ENCODE measurements at regions not wholly inside any gene's neighbourhood (a gene's known extent, or its start where the extent isn't known, plus 50 kb on each side); places are given as distances from the start of the nearest gene placed in this dataset.

GRCh38 chr20:61048302-61048701 lies 203.8 kb upstream of the CDH4 start:
- DNase-seq (ENCODE audit: missing footprints): no peak
- intact Hi-C loops (cut with DNase I): no loop called here
- no peak for ATAC-seq

DNA sequence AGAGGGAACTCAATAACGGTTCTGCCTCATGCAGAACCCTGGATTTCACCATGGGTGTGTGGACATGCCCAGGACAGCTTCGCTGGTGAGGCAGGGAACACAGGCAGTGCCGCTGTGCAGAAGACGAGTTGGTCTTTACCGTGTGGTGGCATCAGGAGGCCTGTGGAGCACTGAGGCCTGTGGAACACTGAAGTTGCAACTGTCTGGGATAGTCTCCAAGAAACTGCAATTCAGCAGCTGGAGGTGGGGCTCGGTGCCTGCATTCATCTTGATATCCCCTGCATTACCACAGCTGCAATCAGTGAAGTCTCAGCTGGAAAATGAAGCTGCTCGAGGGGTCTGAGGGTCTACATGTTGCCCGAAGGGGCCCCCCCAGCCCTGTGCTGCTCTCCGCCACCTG lies 202.4 kb upstream of the CDH4 start:
- no peak for ATAC-seq
- intact Hi-C loops (cut with DNase I): no loop called here
- no peak for DNase-seq (ENCODE audit: missing footprints)

DNA sequence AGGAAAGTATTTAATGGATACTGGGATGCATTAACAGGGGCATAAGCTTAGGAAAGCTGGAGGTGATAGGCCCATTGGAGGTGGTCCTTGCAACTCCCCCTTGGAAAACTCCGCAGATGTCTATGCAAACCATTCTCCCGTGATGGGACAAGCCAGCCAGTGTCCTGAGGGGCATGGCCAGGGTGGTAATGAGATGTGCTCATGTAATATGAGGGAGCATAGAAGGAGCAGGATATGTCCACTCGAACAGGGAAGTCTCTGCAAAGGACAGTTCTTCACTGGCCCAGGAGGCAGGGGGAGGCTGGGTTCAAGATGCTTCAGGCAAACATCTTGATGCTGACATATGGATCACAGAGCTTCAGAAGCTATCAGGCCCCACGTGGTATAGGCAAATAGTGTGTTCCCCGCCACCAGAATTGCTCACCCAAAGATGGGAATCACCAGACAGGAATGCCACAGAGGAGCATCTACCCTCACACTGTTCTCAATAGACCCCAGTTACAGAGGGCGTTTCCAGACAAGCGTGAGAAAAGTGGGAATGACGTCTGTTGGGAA lies 201.6 kb upstream of the CDH4 start:
- no peak for ATAC-seq
- intact Hi-C loops (cut with DNase I): no loop called here
- DNase-seq (ENCODE audit: missing footprints): no peak

DNA sequence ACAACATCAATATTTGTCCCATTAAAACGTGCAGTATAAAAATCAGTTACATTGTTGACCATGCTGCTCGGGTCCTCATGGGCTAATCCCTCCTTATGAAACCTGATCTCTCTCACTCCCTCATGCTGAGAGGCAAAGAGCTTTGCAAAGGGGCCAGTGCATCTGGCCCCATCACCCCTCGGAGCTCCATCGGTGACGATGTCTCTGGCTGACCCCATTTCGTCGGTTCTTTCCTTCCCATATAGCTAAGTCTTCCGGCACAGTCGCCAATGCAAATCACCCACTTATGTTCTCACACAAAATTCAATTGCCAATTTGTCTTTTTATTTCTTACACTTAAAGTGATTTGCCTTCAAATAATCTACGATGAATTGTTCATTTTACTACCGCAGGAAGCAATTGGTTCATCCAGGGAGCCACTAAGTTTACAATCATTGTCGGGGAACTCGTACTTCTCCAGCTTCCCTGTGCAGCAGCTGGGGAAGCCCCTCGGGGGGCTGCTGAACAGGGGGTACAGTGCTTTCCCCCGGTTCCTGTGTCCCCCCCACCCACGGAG lies 199.8 kb upstream of the CDH4 start:
- ATAC-seq: no peak
- no peak for DNase-seq (ENCODE audit: missing footprints)
- intact Hi-C loops (cut with DNase I): no loop called here

GRCh38 chr20:61052776-61053442 lies 199.2 kb upstream of the CDH4 start:
- DNase-seq (ENCODE audit: missing footprints): no peak
- ATAC-seq: no peak
- intact Hi-C loops (cut with DNase I): no loop called here

- intact Hi-C loops (cut with DNase I): no loop called here
- DNase-seq (ENCODE audit: missing footprints): no peak
Measured at GRCh38 chr20:61053487-61053886, 198.6 kb upstream of the CDH4 start.

DNA sequence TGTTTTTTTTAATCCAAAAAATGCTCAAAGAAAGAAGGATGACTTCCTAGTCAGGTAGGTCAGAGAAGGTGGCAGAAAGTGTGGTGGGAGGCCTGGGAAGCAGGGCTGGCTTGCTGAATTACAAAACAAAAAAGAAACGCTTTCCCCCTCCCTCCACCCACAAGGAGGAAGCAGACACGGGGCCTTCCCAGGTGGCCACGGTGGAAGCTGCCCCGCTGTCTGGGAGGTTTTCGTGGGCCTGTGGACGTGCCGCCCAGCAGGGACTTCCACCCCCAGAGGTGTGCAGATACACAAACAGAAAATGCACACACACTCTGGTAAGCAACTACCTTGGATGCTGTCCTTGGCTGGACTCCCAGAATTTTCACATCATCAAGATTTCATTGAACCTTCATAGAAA lies 198.2 kb upstream of the CDH4 start:
- ATAC-seq (no peak), DNase-seq (ENCODE audit: missing footprints) (no peak)
- intact Hi-C loops (cut with DNase I): no loop called here

More at GRCh38 chr20:61053487-61053886, 198.6 kb upstream of the CDH4 start:
- no peak for ATAC-seq

DNA sequence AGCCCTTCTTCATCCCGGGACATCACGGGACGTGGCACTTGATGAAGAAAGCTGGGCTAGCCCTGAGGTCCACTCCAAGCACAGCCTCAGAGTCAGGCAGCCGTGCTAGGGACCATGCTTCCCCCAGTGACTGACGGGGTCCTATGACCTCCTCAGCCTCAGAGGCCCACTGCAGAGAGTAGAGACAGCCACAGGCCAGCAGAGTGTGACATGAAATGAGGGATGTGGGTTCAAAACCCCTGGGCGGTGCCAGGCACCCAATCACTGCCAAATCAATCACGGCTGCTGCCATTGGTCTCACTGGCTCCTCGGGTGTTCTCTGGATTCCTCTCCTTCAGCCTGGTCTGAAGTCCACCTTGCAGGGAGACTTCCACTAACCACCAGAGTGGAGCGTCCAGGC lies 197.7 kb upstream of the CDH4 start:
- intact Hi-C loops (cut with DNase I): no loop called here
- DNase-seq (ENCODE audit: missing footprints): no peak
- no peak for ATAC-seq

DNA sequence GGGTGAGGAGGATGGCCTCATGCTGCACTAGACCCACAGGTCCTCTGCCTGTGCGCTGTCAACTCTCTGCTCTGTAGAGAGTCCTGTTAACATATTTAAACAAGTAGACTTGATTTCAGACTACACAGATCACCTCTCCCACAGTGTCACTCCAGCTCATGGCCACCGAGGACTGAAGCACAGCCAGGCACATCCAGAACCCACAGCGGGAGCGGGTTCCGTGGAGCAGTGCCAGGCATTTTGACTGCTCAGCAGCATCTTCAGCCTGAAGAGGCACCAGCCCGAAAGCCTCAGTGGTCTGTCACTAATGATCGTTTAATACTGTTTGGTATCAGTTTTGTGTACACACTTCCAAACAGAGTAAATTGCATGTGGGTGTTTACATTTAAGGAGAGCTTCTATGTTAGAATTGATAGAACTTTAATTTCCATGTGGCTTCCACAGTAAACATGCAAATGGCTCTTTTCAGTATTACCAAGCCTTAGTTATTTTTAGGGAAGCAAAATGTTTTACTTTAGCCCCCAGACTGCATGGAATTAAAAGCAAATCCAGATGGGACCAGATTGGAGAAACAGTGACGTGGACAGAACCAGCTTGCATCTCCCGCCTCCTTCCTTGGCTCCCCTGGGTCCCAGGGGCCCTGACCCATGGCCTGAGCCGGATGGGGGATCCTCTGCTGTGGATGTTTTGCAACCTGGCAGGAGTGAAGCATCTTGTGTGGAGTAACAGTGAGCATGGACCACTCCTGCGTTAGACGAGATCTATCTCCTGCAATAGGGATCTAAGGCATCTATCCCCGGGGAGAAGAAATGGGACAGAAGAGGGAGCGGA lies 196.7 kb upstream of the CDH4 start:
- ATAC-seq (no peak), DNase-seq (ENCODE audit: missing footprints) (no peak)
- intact Hi-C loops (cut with DNase I): no loop called here

GRCh38 chr20:61056116-61056515 lies 195.9 kb upstream of the CDH4 start:
- no peak for ATAC-seq
- DNase-seq (ENCODE audit: missing footprints): no peak
- intact Hi-C loops (cut with DNase I): no loop called here

DNA sequence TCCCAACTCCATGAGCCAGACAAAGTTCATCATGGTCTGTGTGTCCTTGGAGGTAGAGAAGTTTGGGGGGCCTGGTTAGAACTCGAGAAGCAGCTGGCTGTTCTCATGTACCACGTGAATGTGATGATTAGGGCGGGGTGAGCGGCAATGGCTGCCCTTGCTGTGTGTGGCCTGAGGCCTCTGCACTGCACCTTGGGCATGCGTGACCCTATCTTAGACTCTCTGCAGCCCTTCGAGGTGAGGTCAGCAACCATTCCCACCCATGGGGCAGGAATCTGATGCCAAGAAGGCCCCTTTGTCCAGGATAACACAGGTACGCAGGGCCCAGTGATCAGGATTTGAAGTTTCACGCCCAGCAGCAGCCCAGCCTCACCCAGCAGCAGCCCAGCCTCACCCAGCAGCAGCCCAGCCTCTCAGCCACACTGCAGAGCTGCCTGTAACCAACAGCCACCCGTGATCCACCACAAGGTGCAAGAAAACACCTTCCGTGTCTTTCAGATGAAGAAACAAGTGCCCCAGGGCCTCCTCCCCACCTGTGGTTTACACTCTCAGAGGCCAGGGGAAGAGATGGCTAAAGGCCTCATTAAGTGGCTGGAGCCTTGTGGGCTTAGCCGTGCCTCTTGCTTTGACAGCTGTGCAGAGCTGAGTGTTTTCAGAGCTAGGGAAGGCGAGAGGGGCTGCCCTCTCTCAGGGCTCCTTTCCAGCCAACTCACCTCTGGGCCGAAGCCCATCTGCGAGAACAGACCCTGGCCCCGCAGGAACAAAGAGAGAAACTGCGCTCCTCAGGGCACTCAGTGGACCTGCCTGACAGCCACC lies 195.2 kb upstream of the CDH4 start:
- intact Hi-C loops (cut with DNase I): no loop called here
- DNase-seq (ENCODE audit: missing footprints) (no peak), ATAC-seq (no peak)

DNA sequence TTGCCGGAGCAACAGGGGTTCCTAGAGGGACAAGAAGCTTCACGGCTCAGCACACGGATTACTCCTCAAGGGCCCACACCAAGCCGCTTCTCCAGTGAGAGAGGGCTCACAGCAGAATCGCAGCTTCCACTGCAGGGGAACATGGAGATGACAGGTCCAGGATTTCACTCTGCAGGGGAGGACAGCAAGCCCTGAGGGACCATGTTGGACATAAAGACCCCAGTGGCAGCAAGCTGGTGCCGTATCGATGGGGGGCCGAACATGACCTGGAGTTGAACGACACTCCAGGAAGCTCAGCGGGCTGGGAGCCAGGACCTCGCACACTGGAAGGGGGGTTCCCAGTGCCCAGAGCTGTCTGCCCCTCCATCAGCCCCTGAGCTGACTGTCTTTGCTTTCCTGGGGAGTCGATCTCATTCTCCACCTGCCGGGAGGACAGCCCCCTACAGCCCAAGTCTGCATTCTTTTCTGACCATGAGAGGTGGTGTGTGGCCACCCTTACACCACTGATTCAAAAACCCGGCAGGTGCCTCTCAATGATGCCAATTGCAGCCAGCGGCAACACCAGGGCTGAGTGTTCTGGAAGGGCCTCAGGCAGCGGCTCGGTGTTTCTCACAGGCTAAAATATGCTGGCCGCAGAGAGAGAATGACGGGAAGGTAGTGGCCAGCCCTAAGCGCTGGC lies 194.5 kb upstream of the CDH4 start:
- intact Hi-C loops (cut with DNase I): no loop called here
- ATAC-seq (no peak), DNase-seq (ENCODE audit: missing footprints) (no peak)

GRCh38 chr20:61061981-61062380 lies 190.1 kb upstream of the CDH4 start:
- intact Hi-C loops (cut with DNase I): no loop called here
- ATAC-seq (no peak), DNase-seq (ENCODE audit: missing footprints) (no peak)

GRCh38 chr20:61065853-61066252 lies 186.2 kb upstream of the CDH4 start:
- intact Hi-C loops (cut with DNase I): no loop called here
- no peak for DNase-seq (ENCODE audit: missing footprints)
- no peak for ATAC-seq

DNA sequence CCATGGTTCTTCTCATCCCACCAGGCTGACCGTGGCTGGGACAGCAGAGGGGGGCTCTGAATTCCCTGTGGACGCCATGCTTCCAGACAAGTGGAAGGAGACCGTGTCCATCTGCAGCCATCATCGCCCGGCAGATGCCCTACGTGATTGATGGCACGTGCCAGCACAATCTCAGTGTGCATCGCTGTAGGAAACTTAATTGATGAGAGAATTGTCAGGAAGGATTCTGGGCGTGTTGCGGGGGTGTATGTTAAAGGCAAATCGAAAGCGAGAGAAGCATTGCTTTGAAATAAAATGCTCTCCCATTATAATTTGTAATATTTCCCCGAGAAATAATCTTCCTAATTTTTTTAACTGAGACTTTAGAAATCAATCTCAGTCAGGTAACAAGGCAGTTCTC lies 185.5 kb upstream of the CDH4 start:
- ATAC-seq (no peak), DNase-seq (ENCODE audit: missing footprints) (no peak)
- intact Hi-C loops (cut with DNase I): no loop called here

- no peak for DNase-seq (ENCODE audit: missing footprints)
- intact Hi-C loops (cut with DNase I): no loop called here
- no peak for ATAC-seq
Measured at GRCh38 chr20:61067221-61067620, 184.8 kb upstream of the CDH4 start.

DNA sequence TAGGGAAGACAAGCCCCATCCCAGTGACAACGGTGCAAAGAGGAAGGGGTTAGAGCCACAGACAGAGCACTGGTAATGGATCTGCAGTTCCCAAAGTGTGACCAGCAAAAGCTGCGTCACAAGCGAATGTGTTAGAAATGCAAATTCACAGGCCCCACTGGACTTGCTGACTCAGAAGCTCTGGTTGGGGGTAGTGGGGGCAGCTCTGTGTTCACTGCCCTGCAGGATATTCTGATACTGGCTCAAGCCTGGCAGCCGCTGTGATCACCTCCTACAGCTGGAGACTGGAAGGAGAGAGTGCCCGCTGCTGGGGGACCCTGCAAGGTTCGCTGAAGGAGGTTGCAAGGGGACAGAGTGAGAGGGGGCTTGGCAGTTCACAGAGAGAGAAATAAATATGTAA lies 179.7 kb upstream of the CDH4 start:
- intact Hi-C loops (cut with DNase I): no loop called here
- DNase-seq (ENCODE audit: missing footprints) (no peak), ATAC-seq (no peak)

GRCh38 chr20:61073376-61073775 lies 178.7 kb upstream of the CDH4 start:
- DNase-seq (ENCODE audit: missing footprints) (no peak), ATAC-seq (no peak)
- intact Hi-C loops (cut with DNase I): no loop called here

- intact Hi-C loops (cut with DNase I): no loop called here
- ATAC-seq (no peak), DNase-seq (ENCODE audit: missing footprints) (no peak)
Measured at GRCh38 chr20:61082720-61083119, 169.3 kb upstream of the CDH4 start.

Data from Right ventricle myocardium inferior (tissue), 1 donor.